ENCODE measurements at regions not wholly inside any gene's neighbourhood (a gene's known extent, or its start where the extent isn't known, plus 50 kb on each side); places are given as distances from the start of the nearest gene placed in this dataset.

DNA sequence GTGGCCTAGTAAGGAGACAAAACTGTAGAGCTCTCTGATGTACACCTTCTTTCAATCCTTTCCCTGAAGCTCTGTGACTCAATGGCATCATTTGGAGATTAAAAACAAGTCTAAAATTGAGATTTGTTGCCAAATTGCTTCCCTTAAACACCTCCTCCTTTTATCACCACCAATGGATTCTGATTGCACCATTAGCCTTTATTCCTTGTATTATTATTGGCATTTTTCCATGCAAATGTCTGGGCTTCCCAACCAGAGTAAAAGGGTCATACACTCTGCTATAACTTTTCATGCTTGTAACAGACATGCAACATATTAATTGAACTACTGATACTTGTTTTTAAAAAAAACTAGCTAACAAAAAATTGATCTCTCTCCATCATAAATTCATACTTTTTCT, 124.2 kb downstream of the CCDC34 start:
- no peaks in the 10 kb centered on the region for H3K27me3 ChIP-seq
- H3K27ac ChIP-seq: no peak overlapping the region
- H3K36me3 ChIP-seq: no peaks in the 10 kb centered on the region
- intact Hi-C loops (cut with DNase I; ENCODE audit: low total_unique reads): no loop called here
- H3K9me3 ChIP-seq: no peaks in the 10 kb centered on the region
- H3K4me3 ChIP-seq: no peak overlapping the region
- DNase-seq: no peak
- in situ Hi-C loops (cut with MboI; ENCODE audit: low pct_ligation_motif_present in 1 of 4, low pct_unique_long_range_greater_than_20kb in 1 of 4, low sequenced_read_pairs in 3 of 4): no loop called here
- TF ChIP-seq POLR2AphosphoS5 (IDR thresholded peaks at IDR 0.05) (no peak), EP300 (IDR thresholded peaks at IDR 0.05; ENCODE audit: low read depth) (no peak), POLR2A (IDR thresholded peaks at IDR 0.05) (no peak), CTCF (IDR thresholded peaks at IDR 0.05) (no peak)
- H3K4me1 ChIP-seq: peaks cover 23 to 47% (median 29%) of the 10 kb centered on the region in 4 donors

- Histone ChIP-seq H3K27ac (peak overlapping the region; percentile 29 to 75 (median 66)), H3K27me3 (no peaks in the 10 kb centered on the region), H3K4me3 (no peak overlapping the region), H3K36me3 (no peaks in the 10 kb centered on the region), H3K4me1 (peaks cover 24 to 54% (median 36%) of the 10 kb centered on the region in 4 donors), H3K9me3 (no peaks in the 10 kb centered on the region)
- DNase-seq: peak; percentile 51
- TF ChIP-seq EP300 (IDR thresholded peaks at IDR 0.05; ENCODE audit: low read depth) (no peak), CTCF (IDR thresholded peaks at IDR 0.05) (no peak), POLR2A (IDR thresholded peaks at IDR 0.05) (no peak), POLR2AphosphoS5 (IDR thresholded peaks at IDR 0.05) (peak; percentile 65 to 81 (median 68))
- in situ Hi-C loops (cut with MboI; ENCODE audit: low pct_ligation_motif_present in 1 of 4, low pct_unique_long_range_greater_than_20kb in 1 of 4, low sequenced_read_pairs in 3 of 4) (no loop called here), intact Hi-C loops (cut with DNase I; ENCODE audit: low total_unique reads) (no loop called here)
Observed at GRCh38 chr11:27237643-27238042, 125.4 kb downstream of the CCDC34 start.

DNA sequence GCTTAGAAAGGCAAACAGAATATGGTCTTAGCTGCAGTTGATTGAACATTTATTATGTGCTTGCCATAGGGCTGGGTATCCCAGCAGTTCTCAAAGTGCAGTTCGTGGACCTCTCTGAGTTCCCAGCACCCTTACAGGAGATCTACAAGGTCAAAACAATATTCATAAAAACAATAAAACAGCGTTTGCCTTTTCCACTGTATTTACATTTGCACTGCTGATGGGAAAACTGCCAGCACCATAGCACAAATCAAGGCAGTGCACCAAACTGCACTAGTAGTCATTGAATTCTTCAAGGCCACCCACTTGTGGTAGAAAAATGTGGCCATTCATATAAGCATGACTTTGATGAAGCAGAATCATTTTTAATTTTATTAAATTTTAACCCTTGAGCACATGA, 128.1 kb downstream of the CCDC34 start:
- intact Hi-C loops (cut with DNase I; ENCODE audit: low total_unique reads): no loop called here
- TF ChIP-seq POLR2AphosphoS5 (IDR thresholded peaks at IDR 0.05): no peak
- Histone ChIP-seq H3K4me3 (no peak overlapping the region), H3K36me3 (no peaks in the 10 kb centered on the region), H3K9me3 (no peaks in the 10 kb centered on the region), H3K27ac (peak overlapping the region; percentile 10 to 73 (median 44)), H3K4me1 (peaks cover 24 to 59% (median 38%) of the 10 kb centered on the region in 4 donors), H3K27me3 (no peaks in the 10 kb centered on the region)
- in situ Hi-C loops (cut with MboI; ENCODE audit: low pct_ligation_motif_present in 1 of 4, low pct_unique_long_range_greater_than_20kb in 1 of 4, low sequenced_read_pairs in 3 of 4): no loop called here
- WGBS, 2 donors (ENCODE audit: low coverage in 1 of 2): 27 to 44% methylated on average over 2 of the region's 2 CpGs
- peak; percentile 29 for DNase-seq

- intact Hi-C loops (cut with DNase I; ENCODE audit: low total_unique reads): no loop called here
- in situ Hi-C loops (cut with MboI; ENCODE audit: low pct_ligation_motif_present in 1 of 4, low pct_unique_long_range_greater_than_20kb in 1 of 4, low sequenced_read_pairs in 3 of 4): no loop called here
- Histone ChIP-seq H3K4me1 (peaks cover 22 to 65% (median 38%) of the 10 kb centered on the region in 4 donors), H3K27me3 (no peaks in the 10 kb centered on the region), H3K27ac (peak overlapping the region; percentile 44 to 73 (median 52)), H3K9me3 (no peaks in the 10 kb centered on the region), H3K36me3 (no peaks in the 10 kb centered on the region), H3K4me3 (no peak overlapping the region)
- 55 to 59% methylated on average over 3 to 10 of the region's 10 CpGs for WGBS, 2 donors (ENCODE audit: low coverage in 1 of 2)
- TF ChIP-seq POLR2A (IDR thresholded peaks at IDR 0.05) (no peak), CTCF (IDR thresholded peaks at IDR 0.05) (peak in 1 of 5 experiments; percentile 23), EP300 (IDR thresholded peaks at IDR 0.05; ENCODE audit: low read depth) (no peak), POLR2AphosphoS5 (IDR thresholded peaks at IDR 0.05) (peak in 1 of 3 donors; percentile 52)
- DNase-seq: peak; percentile 56
Observed at GRCh38 chr11:27234043-27234668, 128.9 kb downstream of the CCDC34 start.

DNA sequence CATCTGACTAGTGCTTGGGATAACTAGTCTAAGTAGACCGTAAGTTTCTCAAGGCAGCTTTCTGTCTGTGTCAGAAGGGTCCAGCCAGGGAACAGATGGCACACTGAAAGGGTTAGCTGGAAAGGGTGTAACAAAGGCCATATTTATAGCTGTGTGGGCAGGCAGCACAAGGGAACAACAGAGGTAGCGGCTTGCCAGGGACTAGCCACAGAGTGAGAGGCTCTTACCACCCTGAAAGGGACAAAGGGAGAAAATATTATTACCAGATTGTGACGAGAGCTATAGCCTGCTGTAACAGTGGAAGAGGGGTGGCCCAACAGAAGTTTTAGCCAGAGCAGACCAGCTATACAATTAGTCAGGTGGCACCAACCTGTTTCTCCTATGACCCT, 129.4 kb downstream of the CCDC34 start:
- Histone ChIP-seq H3K36me3 (no peaks in the 10 kb centered on the region), H3K4me3 (no peak overlapping the region), H3K27ac (peak overlapping the region; percentile 44 to 73 (median 52)), H3K27me3 (no peaks in the 10 kb centered on the region), H3K9me3 (no peaks in the 10 kb centered on the region), H3K4me1 (peaks cover 20 to 64% (median 38%) of the 10 kb centered on the region in 4 donors)
- WGBS, 2 donors (ENCODE audit: low coverage in 1 of 2): 49 to 61% methylated on average over 3 of the region's 3 CpGs
- intact Hi-C loops (cut with DNase I; ENCODE audit: low total_unique reads): no loop called here
- DNase-seq: peak; percentile 9
- no peak for TF ChIP-seq POLR2A (IDR thresholded peaks at IDR 0.05)
- no peak for TF ChIP-seq CTCF (IDR thresholded peaks at IDR 0.05)
- TF ChIP-seq POLR2AphosphoS5 (IDR thresholded peaks at IDR 0.05): no peak
- no peak for TF ChIP-seq EP300 (IDR thresholded peaks at IDR 0.05; ENCODE audit: low read depth)
- in situ Hi-C loops (cut with MboI; ENCODE audit: low pct_ligation_motif_present in 1 of 4, low pct_unique_long_range_greater_than_20kb in 1 of 4, low sequenced_read_pairs in 3 of 4): no loop called here

All from transverse colon (tissue), 4 donors.